Stomach (tissue), 8 donors: ENCODE measurements at regions not wholly inside any gene's neighbourhood (a gene's known extent, or its start where the extent isn't known, plus 50 kb on each side); places are given as distances from the start of the nearest gene placed in this dataset.
A peak's percentile ranks its signal among the peaks of the same experiment; 100 is the strongest.

Experiments used
- DNase-seq, 2 donors: peaks; one replicate each; pipeline versions ENCODE4 v3.0.0 to v3.0.0-alpha.2; 2013 to 2019
- H3K27ac ChIP-seq, 5 donors: fragments of 200-600 bp in 4 of 5; sonication (generic) in 4 of 5; one replicate each; pipeline ENCODE4 v1.5.1; 2013 to 2019; ENCODE audit warnings: mild to moderate bottlenecking in 1 of 5, moderate library complexity in 1 of 5
- H3K27me3 ChIP-seq, 3 donors: fragments of 200-600 bp; sonication (generic); one replicate each; pipeline ENCODE4 v1.5.1; 2017 to 2019; ENCODE audit warnings: mixed run types in 1 of 3
- H3K36me3 ChIP-seq, 4 donors: fragments of 200-600 bp; sonication (generic); 1 replicate in 3 of 4; 2 replicates in 1 of 4; pipeline ENCODE4 v1.5.1; 2016 to 2019
- H3K4me1 ChIP-seq, 4 donors: fragments of 200-600 bp; sonication (generic); one replicate each; pipeline ENCODE4 v1.5.1; 2016 to 2019
- H3K4me3 ChIP-seq, 4 donors: fragments of 200-600 bp; sonication (generic) in 3 of 4; one replicate each; pipeline ENCODE4 v1.5.1; 2016 to 2019; ENCODE audit warnings: mild to moderate bottlenecking in 1 of 4
- H3K9me3 ChIP-seq, 4 donors: fragments of 200-600 bp; sonication (generic); one replicate each; pipeline ENCODE4 v1.5.1; 2016 to 2019
- EP300 ChIP-seq: sonication (generic); formaldehyde crosslinking; IDR thresholded peaks from one replicate; pipeline ENCODE4 v1.6.1; 2017; ENCODE audit warnings: antibody characterized with exemption
- POLR2A ChIP-seq, 4 donors: fragments of 450-650 bp; IDR thresholded peaks; one replicate each; pipeline ENCODE4 v1.6.1; 2016; ENCODE audit warnings: antibody characterized with exemption in 4 of 4, control low read depth in 2 of 4, mild to moderate bottlenecking in 1 of 4, moderate library complexity in 1 of 4
- POLR2AphosphoS5 ChIP-seq, 3 donors: sonication (generic); formaldehyde crosslinking; IDR thresholded peaks; one replicate each; pipeline ENCODE4 v1.6.1; 2016; ENCODE audit warnings: antibody characterized with exemption in 3 of 3
- WGBS, 5 donors: extraction: QIAGEN DNeasy Blood & Tissue Kit in 3 of 5; methylation state at CpG; one replicate each; pipeline versions ENCODE4 v1.1.5 to v1.1.7; 2013 to 2018; 5-methylcytosine and 5-hydroxymethylcytosine counted together
- intact Hi-C: fragments of 100-400 bp; cut with DNase I; formaldehyde crosslinking; loops from one replicate; pipeline ENCODE4 v1.15.1; 2023; ENCODE audit warnings: low total_unique reads
- TF ChIP-seq, protein P1 (sequence below), 7 experiments: fragments of 450-650 bp in 4 of 7; fragments of 200-600 bp in 3 of 7; sonication (generic) in 3 of 7; IDR thresholded peaks; one replicate each; pipeline ENCODE4 v1.5.1; 2016 to 2019; ENCODE audit warnings: antibody characterized with exemption in 7 of 7, control low read depth in 2 of 7, mild to moderate bottlenecking in 1 of 7
- donor health status: healthy with polysubstance abuse.
- donor health status: Bipolar disorder and iron deficiency.
- donor health status: healthy.

- H3K36me3 ChIP-seq: no peaks in the 10 kb centered on the region
- intact Hi-C loops: no loop called here
Measured at GRCh38 chr12:92213166-92213565, 67.5 kb upstream of the BTG1 start.

GRCh38 chr12:92210071-92210470 lies 64.4 kb upstream of the BTG1 start:
- Histone ChIP-seq H3K27me3 (no peaks in the 10 kb centered on the region), H3K27ac (peak overlapping the region in 1 of 5 donors; percentile 49), H3K9me3 (no peaks in the 10 kb centered on the region), H3K4me3 (no peak overlapping the region), H3K36me3 (no peaks in the 10 kb centered on the region), H3K4me1 (no peaks in the 10 kb centered on the region)
- no peak for DNase-seq
- 88 to 98% (median 93%) methylated on average over 4 of the region's 4 CpGs for WGBS, 5 donors
- TF ChIP-seq POLR2A (IDR thresholded peaks at IDR 0.05) (no peak), POLR2AphosphoS5 (IDR thresholded peaks at IDR 0.05) (no peak), EP300 (no peak)
- TF ChIP-seq, protein P1, sequence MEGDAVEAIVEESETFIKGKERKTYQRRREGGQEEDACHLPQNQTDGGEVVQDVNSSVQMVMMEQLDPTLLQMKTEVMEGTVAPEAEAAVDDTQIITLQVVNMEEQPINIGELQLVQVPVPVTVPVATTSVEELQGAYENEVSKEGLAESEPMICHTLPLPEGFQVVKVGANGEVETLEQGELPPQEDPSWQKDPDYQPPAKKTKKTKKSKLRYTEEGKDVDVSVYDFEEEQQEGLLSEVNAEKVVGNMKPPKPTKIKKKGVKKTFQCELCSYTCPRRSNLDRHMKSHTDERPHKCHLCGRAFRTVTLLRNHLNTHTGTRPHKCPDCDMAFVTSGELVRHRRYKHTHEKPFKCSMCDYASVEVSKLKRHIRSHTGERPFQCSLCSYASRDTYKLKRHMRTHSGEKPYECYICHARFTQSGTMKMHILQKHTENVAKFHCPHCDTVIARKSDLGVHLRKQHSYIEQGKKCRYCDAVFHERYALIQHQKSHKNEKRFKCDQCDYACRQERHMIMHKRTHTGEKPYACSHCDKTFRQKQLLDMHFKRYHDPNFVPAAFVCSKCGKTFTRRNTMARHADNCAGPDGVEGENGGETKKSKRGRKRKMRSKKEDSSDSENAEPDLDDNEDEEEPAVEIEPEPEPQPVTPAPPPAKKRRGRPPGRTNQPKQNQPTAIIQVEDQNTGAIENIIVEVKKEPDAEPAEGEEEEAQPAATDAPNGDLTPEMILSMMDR (IDR thresholded peaks at IDR 0.05): no peak
- intact Hi-C loops: no loop called here

More at GRCh38 chr12:92213166-92213565, 67.5 kb upstream of the BTG1 start:
- H3K27me3 ChIP-seq: no peaks in the 10 kb centered on the region
- no peak for DNase-seq
- no peaks in the 10 kb centered on the region for H3K4me1 ChIP-seq
- H3K27ac ChIP-seq: no peak overlapping the region
- no peaks in the 10 kb centered on the region for H3K9me3 ChIP-seq
- WGBS, 5 donors: 81 to 89% (median 85%) methylated on average over 2 of the region's 2 CpGs
- H3K4me3 ChIP-seq: no peak overlapping the region
- no peak for TF ChIP-seq POLR2A (IDR thresholded peaks at IDR 0.05)

- Histone ChIP-seq H3K9me3 (no peaks in the 10 kb centered on the region), H3K27ac (peak overlapping the region in 2 of 5 donors; percentile 42 to 49), H3K4me3 (no peak overlapping the region), H3K4me1 (no peaks in the 10 kb centered on the region), H3K27me3 (no peaks in the 10 kb centered on the region), H3K36me3 (no peaks in the 10 kb centered on the region)
- DNase-seq: peak in 1 of 2 donors; percentile 62
- intact Hi-C loops: no loop called here
- TF ChIP-seq EP300 (no peak), POLR2AphosphoS5 (IDR thresholded peaks at IDR 0.05) (no peak), POLR2A (IDR thresholded peaks at IDR 0.05) (no peak)
- TF ChIP-seq, protein P1 (IDR thresholded peaks at IDR 0.05): no peak
- 50 to 64% (median 54%) methylated on average over 6 of the region's 6 CpGs for WGBS, 5 donors
Measured at GRCh38 chr12:92208613-92209121, 63.0 kb upstream of the BTG1 start.

- TF ChIP-seq, protein P1 (IDR thresholded peaks at IDR 0.05): no peak
- TF ChIP-seq POLR2A (IDR thresholded peaks at IDR 0.05): no peak
- no peak for TF ChIP-seq POLR2AphosphoS5 (IDR thresholded peaks at IDR 0.05)
- TF ChIP-seq EP300: no peak
- WGBS, 5 donors: 83 to 97% (median 95%) methylated on average over 1 of the region's 1 CpG
- no peaks in the 10 kb centered on the region for H3K27me3 ChIP-seq
- no peak overlapping the region for H3K4me3 ChIP-seq
- DNase-seq: no peak
- no peaks in the 10 kb centered on the region for H3K9me3 ChIP-seq
- H3K4me1 ChIP-seq: no peaks in the 10 kb centered on the region
- H3K36me3 ChIP-seq: no peaks in the 10 kb centered on the region
- H3K27ac ChIP-seq: no peak overlapping the region
- intact Hi-C loops: no loop called here
Measured at GRCh38 chr12:92206596-92206995, 61.0 kb upstream of the BTG1 start.

- Histone ChIP-seq H3K27me3 (no peaks in the 10 kb centered on the region), H3K4me1 (no peaks in the 10 kb centered on the region), H3K9me3 (no peaks in the 10 kb centered on the region), H3K27ac (no peak overlapping the region), H3K36me3 (no peaks in the 10 kb centered on the region), H3K4me3 (no peak overlapping the region)
- 91 to 97% (median 96%) methylated on average over 1 of the region's 1 CpG for WGBS, 5 donors
- intact Hi-C loops: no loop called here
- TF ChIP-seq POLR2A (IDR thresholded peaks at IDR 0.05) (no peak), POLR2AphosphoS5 (IDR thresholded peaks at IDR 0.05) (no peak), EP300 (no peak)
- TF ChIP-seq, protein P1 (IDR thresholded peaks at IDR 0.05): no peak
- no peak for DNase-seq
Measured at GRCh38 chr12:92206011-92206410, 60.4 kb upstream of the BTG1 start.
